ENCODE measurements at regions not wholly inside any gene's neighbourhood (a gene's known extent, or its start where the extent isn't known, plus 50 kb on each side); places are given as distances from the start of the nearest gene placed in this dataset.

GRCh38 chrX:9162698-9163097 is 128.8 kb upstream of the FAM9B start (continued):
- TF ChIP-seq CHD7 (IDR thresholded peaks at IDR 0.05; ENCODE audit: insufficient replicate concordance, low read length) (no peak), CHD2 (IDR thresholded peaks at IDR 0.05; ENCODE audit: low read length) (no peak), KDM5A (IDR thresholded peaks at IDR 0.05; ENCODE audit: low read length) (no peak), SP2 (IDR thresholded peaks at IDR 0.05; ENCODE audit: low read length) (no peak)
